PC-3 (cell line): ENCODE measurements at regions not wholly inside any gene's neighbourhood (a gene's known extent, or its start where the extent isn't known, plus 50 kb on each side); places are given as distances from the start of the nearest gene placed in this dataset.

Experiments used
- CTCF ChIP-seq: fragments of 300-600 bp; sonication (generic); conservative IDR thresholded peaks from 2 replicates; pipeline ENCODE4 v1.5.1; 2017; ENCODE audit warnings: antibody characterized with exemption, low read depth, mild to moderate bottlenecking, low read length
- EZH2 ChIP-seq: fragments of 300-600 bp; sonication (generic); IDR thresholded peaks from one replicate; pipeline ENCODE4 v1.6.1; 2017; ENCODE audit warnings: antibody characterized with exemption, mild to moderate bottlenecking, low read length; ENCODE audit not compliant: unreplicated experiment
- EZH2phosphoT487 ChIP-seq: fragments of 300-600 bp; sonication (generic); IDR thresholded peaks from 2 replicates; pipeline ENCODE4 v1.6.1; 2018; ENCODE audit warnings: mild to moderate bottlenecking, antibody characterized with exemption, low read length, borderline replicate concordance

- no peak for TF ChIP-seq CTCF
- TF ChIP-seq EZH2: no peak
- TF ChIP-seq EZH2phosphoT487: no peak
These were observed 59.6 kb upstream of the ZNF33B start for GRCh38 chr10:42697926-42698325.
